ENCODE measurements at regions not wholly inside any gene's neighbourhood (a gene's known extent, or its start where the extent isn't known, plus 50 kb on each side); places are given as distances from the start of the nearest gene placed in this dataset.

DNA sequence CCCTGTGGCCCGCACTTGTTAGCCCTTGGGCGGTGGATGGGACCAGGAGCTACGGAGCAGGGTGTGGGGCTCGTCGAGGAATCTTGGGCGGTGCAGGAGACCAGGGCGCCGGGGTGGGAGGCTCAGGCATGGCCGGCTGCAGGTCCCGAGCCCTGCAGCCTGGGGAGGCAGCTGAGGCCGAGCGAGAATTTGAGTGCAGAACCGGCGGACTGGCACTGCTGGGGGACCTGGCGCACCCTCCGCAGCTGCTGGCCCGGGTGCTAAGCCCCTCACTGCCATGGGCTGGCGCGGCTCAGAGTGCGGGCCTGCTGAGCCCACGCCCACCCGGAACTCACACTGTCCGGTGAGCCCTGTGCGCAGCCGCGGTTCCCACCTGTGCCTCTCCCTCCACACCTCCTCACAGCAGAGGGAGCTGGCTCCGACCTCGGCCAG lies 73.6 kb upstream of the TLL1 start:
- no peaks in the 10 kb centered on the region for H3K27me3 ChIP-seq
- no peak overlapping the region for H3K4me3 ChIP-seq
- Mint-ChIP-seq H3K4me3 (no peak overlapping the region), H3K9me3 (peaks cover 3% of the 10 kb centered on the region), H3K27ac (no peak overlapping the region), H3K27me3 (ENCODE audit: insufficient read depth, low read depth) (peaks cover 2% of the 10 kb centered on the region), H3K4me1 (no peaks in the 10 kb centered on the region), H3K36me3 (no peaks in the 10 kb centered on the region)
- H3K36me3 ChIP-seq = no peaks in the 10 kb centered on the region
- H4K20me1 ChIP-seq (ENCODE audit: low read depth) = no peaks in the 10 kb centered on the region
- TF ChIP-seq, protein P1, sequence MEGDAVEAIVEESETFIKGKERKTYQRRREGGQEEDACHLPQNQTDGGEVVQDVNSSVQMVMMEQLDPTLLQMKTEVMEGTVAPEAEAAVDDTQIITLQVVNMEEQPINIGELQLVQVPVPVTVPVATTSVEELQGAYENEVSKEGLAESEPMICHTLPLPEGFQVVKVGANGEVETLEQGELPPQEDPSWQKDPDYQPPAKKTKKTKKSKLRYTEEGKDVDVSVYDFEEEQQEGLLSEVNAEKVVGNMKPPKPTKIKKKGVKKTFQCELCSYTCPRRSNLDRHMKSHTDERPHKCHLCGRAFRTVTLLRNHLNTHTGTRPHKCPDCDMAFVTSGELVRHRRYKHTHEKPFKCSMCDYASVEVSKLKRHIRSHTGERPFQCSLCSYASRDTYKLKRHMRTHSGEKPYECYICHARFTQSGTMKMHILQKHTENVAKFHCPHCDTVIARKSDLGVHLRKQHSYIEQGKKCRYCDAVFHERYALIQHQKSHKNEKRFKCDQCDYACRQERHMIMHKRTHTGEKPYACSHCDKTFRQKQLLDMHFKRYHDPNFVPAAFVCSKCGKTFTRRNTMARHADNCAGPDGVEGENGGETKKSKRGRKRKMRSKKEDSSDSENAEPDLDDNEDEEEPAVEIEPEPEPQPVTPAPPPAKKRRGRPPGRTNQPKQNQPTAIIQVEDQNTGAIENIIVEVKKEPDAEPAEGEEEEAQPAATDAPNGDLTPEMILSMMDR (IDR thresholded peaks at IDR 0.05) = no peak
- no peak for TF ChIP-seq EZH2 (IDR thresholded peaks at IDR 0.05)
- no peak for TF ChIP-seq EZH2phosphoT487 (IDR thresholded peaks at IDR 0.05)
- no peaks in the 10 kb centered on the region for H3F3A ChIP-seq (ENCODE audit: low read depth)
- DNase-seq (ENCODE audit: low spot score) = no peak
- H3K79me2 ChIP-seq (ENCODE audit: low read depth) = no peaks in the 10 kb centered on the region
- no peak overlapping the region for H3K9ac ChIP-seq
- no peak overlapping the region for H3K27ac ChIP-seq
- no peaks in the 10 kb centered on the region for H3K4me1 ChIP-seq
- H2AFZ ChIP-seq (replicated peaks) = no peak overlapping the region
- H3K4me2 ChIP-seq = no peak overlapping the region
- no peaks in the 10 kb centered on the region for H3K9me3 ChIP-seq (ENCODE audit: low read depth)

DNA sequence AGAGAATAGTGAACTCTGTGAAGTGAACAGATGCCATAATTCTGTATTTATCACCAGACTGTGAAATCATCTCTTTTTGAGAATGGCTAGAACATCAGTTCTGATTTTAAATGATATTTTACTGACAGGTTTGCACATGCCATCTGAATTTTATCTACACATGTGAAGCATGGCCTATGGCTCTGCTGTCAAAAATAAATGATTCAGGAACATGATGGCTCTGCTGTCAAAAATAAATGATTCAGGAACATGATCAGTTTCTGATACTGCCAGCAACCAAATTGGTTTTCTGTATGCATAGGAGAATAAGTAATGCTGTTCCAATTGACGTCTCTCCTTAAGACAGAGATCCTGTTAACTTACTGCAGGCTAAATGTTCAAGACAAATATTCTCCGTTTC lies 70.6 kb upstream of the TLL1 start:
- no peaks in the 10 kb centered on the region for H3K36me3 Mint-ChIP-seq
- Histone ChIP-seq H3K4me1 (no peaks in the 10 kb centered on the region), H3K9ac (no peak overlapping the region), H3K36me3 (no peaks in the 10 kb centered on the region), H3K4me2 (no peak overlapping the region), H3K27me3 (no peaks in the 10 kb centered on the region), H3K79me2 (ENCODE audit: low read depth) (no peaks in the 10 kb centered on the region), H2AFZ (replicated peaks) (no peak overlapping the region), H3F3A (ENCODE audit: low read depth) (no peaks in the 10 kb centered on the region), H3K4me3 (no peak overlapping the region), H3K27ac (no peak overlapping the region), H3K9me3 (ENCODE audit: low read depth) (no peaks in the 10 kb centered on the region), H4K20me1 (ENCODE audit: low read depth) (no peaks in the 10 kb centered on the region)
- peaks cover 3% of the 10 kb centered on the region for H3K9me3 Mint-ChIP-seq
- no peak for DNase-seq (ENCODE audit: low spot score)
- peaks cover 2% of the 10 kb centered on the region for H3K27me3 Mint-ChIP-seq (ENCODE audit: insufficient read depth, low read depth)
- no peak overlapping the region for H3K27ac Mint-ChIP-seq
- no peak overlapping the region for H3K4me3 Mint-ChIP-seq
- TF ChIP-seq EZH2 (IDR thresholded peaks at IDR 0.05) (no peak), EZH2phosphoT487 (IDR thresholded peaks at IDR 0.05) (no peak)
- TF ChIP-seq, protein P1 (IDR thresholded peaks at IDR 0.05) = no peak
- no peaks in the 10 kb centered on the region for H3K4me1 Mint-ChIP-seq

DNA sequence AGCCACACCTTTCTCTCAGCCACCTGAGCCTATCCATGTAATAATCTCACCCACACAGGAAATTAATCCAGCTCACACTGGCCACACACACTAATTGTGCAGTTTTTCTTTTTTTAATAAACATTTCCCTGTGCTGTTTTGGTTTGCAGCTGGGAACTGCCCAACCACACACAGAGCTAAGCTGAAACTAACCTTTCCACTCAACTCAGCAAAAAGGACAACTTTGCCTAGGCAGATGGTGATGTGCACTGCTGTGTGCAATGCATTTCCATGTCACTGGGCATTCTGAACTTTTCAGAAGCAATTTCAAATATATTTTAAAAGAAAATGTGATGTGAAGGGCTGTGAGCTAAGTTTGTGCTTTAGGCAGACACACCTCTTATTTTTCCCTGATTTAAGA lies 70.0 kb upstream of the TLL1 start:
- no peaks in the 10 kb centered on the region for H3K27me3 ChIP-seq
- no peaks in the 10 kb centered on the region for H3K27me3 Mint-ChIP-seq (ENCODE audit: insufficient read depth, low read depth)
- no peak overlapping the region for H3K27ac ChIP-seq
- no peaks in the 10 kb centered on the region for H3K9me3 ChIP-seq (ENCODE audit: low read depth)
- no peaks in the 10 kb centered on the region for H3K36me3 Mint-ChIP-seq
- H3K4me1 ChIP-seq = no peaks in the 10 kb centered on the region
- H3K4me3 ChIP-seq = no peak overlapping the region
- peaks cover 3% of the 10 kb centered on the region for H3K9me3 Mint-ChIP-seq
- no peak overlapping the region for H2AFZ ChIP-seq (replicated peaks)
- H3K27ac Mint-ChIP-seq = no peak overlapping the region
- no peaks in the 10 kb centered on the region for H3K4me1 Mint-ChIP-seq
- no peaks in the 10 kb centered on the region for H4K20me1 ChIP-seq (ENCODE audit: low read depth)
- no peaks in the 10 kb centered on the region for H3K36me3 ChIP-seq
- no peak for TF ChIP-seq EZH2phosphoT487 (IDR thresholded peaks at IDR 0.05)
- TF ChIP-seq, protein P1 (IDR thresholded peaks at IDR 0.05) = no peak
- no peak for TF ChIP-seq EZH2 (IDR thresholded peaks at IDR 0.05)
- H3K79me2 ChIP-seq (ENCODE audit: low read depth) = no peaks in the 10 kb centered on the region
- no peak overlapping the region for H3K4me3 Mint-ChIP-seq
- DNase-seq (ENCODE audit: low spot score) = no peak
- no peaks in the 10 kb centered on the region for H3F3A ChIP-seq (ENCODE audit: low read depth)
- H3K9ac ChIP-seq = no peak overlapping the region
- H3K4me2 ChIP-seq = no peak overlapping the region
